A673 (cell line): ENCODE measurements at regions not wholly inside any gene's neighbourhood (a gene's known extent, or its start where the extent isn't known, plus 50 kb on each side); places are given as distances from the start of the nearest gene placed in this dataset.

Experiments
- CTCF ChIP-seq: fragments of 300-800, 200-600 bp; sonication (generic); conservative IDR thresholded peaks from 2 replicates; pipeline ENCODE4 v1.5.1; 2017; ENCODE audit warnings: low read depth, mild to moderate bottlenecking, antibody characterized with exemption, low read length, moderate library complexity, mixed read lengths
- EZH2 ChIP-seq: fragments of 200-600 bp; sonication (generic); IDR thresholded peaks from 2 replicates; pipeline ENCODE4 v1.6.1; 2017; ENCODE audit warnings: borderline replicate concordance, low read depth, mild to moderate bottlenecking, mixed read lengths, antibody characterized with exemption, low read length; ENCODE audit not compliant: poor library complexity, severe bottlenecking

- TF ChIP-seq EZH2 (no peak), CTCF (no peak)
These were observed 95.7 kb downstream of the CYB561 start for GRCh38 chr17:63350364-63350763.
